Trophoblast cell (in vitro differentiated cells and primary cell): ENCODE measurements at regions not wholly inside any gene's neighbourhood (a gene's known extent, or its start where the extent isn't known, plus 50 kb on each side); places are given as distances from the start of the nearest gene placed in this dataset.
"Not testable (repeated sequence)": the region's sequence is repeated elsewhere in the genome, so short reads cannot be mapped to it uniquely, and the experiment has no call there.

Experiments
- DNase-seq, 2 donors: peaks; one replicate each; pipeline ENCODE4 v3.0.0-alpha.2; 2016
- H2AFZ ChIP-seq: 2 replicates; pipeline ENCODE4 v1.6.1; 2013; ENCODE audit warnings: low read length, moderate library complexity, mild to moderate bottlenecking; ENCODE audit not compliant: insufficient read depth, poor library complexity
- H2AK5ac ChIP-seq: 2 replicates; pipeline ENCODE4 v1.6.1; 2013; ENCODE audit warnings: mild to moderate bottlenecking, low read length
- H2BK120ac ChIP-seq: 2 replicates; pipeline ENCODE4 v1.6.1; 2013; ENCODE audit warnings: low read length, mild to moderate bottlenecking, moderate library complexity; ENCODE audit not compliant: insufficient read depth, poor library complexity
- H2BK12ac ChIP-seq: 2 replicates; pipeline ENCODE4 v1.6.1; 2013; ENCODE audit warnings: mild to moderate bottlenecking, low read length, moderate library complexity
- H2BK5ac ChIP-seq: 2 replicates; pipeline ENCODE4 v1.6.1; 2013; ENCODE audit warnings: low read length, low read depth, moderate library complexity, mild to moderate bottlenecking; ENCODE audit not compliant: poor library complexity
- H3K14ac ChIP-seq: 2 replicates; pipeline ENCODE4 v1.6.1; 2013; ENCODE audit warnings: mild to moderate bottlenecking, low read length
- H3K18ac ChIP-seq: 2 replicates; pipeline ENCODE4 v1.6.1; 2013; ENCODE audit warnings: mild to moderate bottlenecking, low read length
- H3K23ac ChIP-seq: 2 replicates; pipeline ENCODE4 v1.6.1; 2013; ENCODE audit warnings: low read length
- H3K27ac ChIP-seq: 2 replicates; pipeline ENCODE4 v1.5.1; 2013; ENCODE audit warnings: low read depth, mild to moderate bottlenecking, inconsistent platforms, low read length, moderate library complexity
- H3K27me3 ChIP-seq: 2 replicates; pipeline ENCODE4 v1.6.1; 2013; ENCODE audit warnings: inconsistent platforms, mild to moderate bottlenecking, low read length, moderate library complexity; ENCODE audit not compliant: insufficient read depth
- H3K36me3 ChIP-seq, 2 experiments: 1 replicate in 1 of 2; 2 replicates in 1 of 2; pipeline ENCODE4 v1.6.1; 2013; ENCODE audit warnings: low read length in 2 of 2, mild to moderate bottlenecking in 2 of 2, moderate library complexity in 1 of 2; ENCODE audit not compliant: insufficient read depth in 2 of 2, control insufficient read depth in 1 of 2
- H3K4ac ChIP-seq: 2 replicates; pipeline ENCODE4 v1.6.1; 2013; ENCODE audit warnings: low read depth, mild to moderate bottlenecking, low read length, moderate library complexity
- H3K4me1 ChIP-seq, 2 experiments: 1 replicate in 1 of 2; 2 replicates in 1 of 2; pipeline ENCODE4 v1.6.1; 2013; ENCODE audit warnings: low read length in 2 of 2, mild to moderate bottlenecking in 2 of 2, moderate library complexity in 1 of 2; ENCODE audit not compliant: insufficient read depth in 2 of 2, control insufficient read depth in 1 of 2
- H3K4me2 ChIP-seq: 2 replicates; pipeline ENCODE4 v1.6.1; 2013; ENCODE audit warnings: inconsistent platforms, mild to moderate bottlenecking, low read length, moderate library complexity
- H3K4me3 ChIP-seq: 2 replicates; pipeline ENCODE4 v1.5.1; 2013; ENCODE audit warnings: mild to moderate bottlenecking, low read depth, low read length, inconsistent platforms
- H3K79me1 ChIP-seq: one replicate; pipeline ENCODE4 v1.6.1; 2013; ENCODE audit warnings: low read length
- H3K79me2 ChIP-seq: 2 replicates; pipeline ENCODE4 v1.6.1; 2013; ENCODE audit warnings: low read length, mild to moderate bottlenecking; ENCODE audit not compliant: control insufficient read depth, insufficient read depth, poor library complexity
- H3K9ac ChIP-seq: 2 replicates; pipeline ENCODE4 v1.6.1; 2013; ENCODE audit warnings: mild to moderate bottlenecking, low read length
- H3K9me3 ChIP-seq: 2 replicates; pipeline ENCODE4 v1.6.1; 2013; ENCODE audit warnings: low read depth, mild to moderate bottlenecking, control low read depth, inconsistent platforms, low read length; ENCODE audit not compliant: insufficient read depth
- H4K12ac ChIP-seq: 2 replicates; pipeline ENCODE4 v1.6.1; 2013; ENCODE audit warnings: low read depth, mild to moderate bottlenecking, low read length, moderate library complexity
- H4K8ac ChIP-seq: 2 replicates; pipeline ENCODE4 v1.6.1; 2013; ENCODE audit warnings: low read depth, mild to moderate bottlenecking, low read length, moderate library complexity
- H4K91ac ChIP-seq: one replicate; pipeline ENCODE4 v1.6.1; 2013; ENCODE audit warnings: low read depth, mild to moderate bottlenecking, low read length, moderate library complexity
- WGBS: extraction: QIAGEN DNeasy Blood & Tissue Kit; methylation state at CpG from one replicate; pipeline ENCODE4 v1.1.7; 2013; ENCODE audit warnings: missing lambda C conversion rate; ENCODE audit not compliant: insufficient read length, insufficient coverage; ENCODE audit errors: extremely low coverage; 5-methylcytosine and 5-hydroxymethylcytosine counted together

DNA sequence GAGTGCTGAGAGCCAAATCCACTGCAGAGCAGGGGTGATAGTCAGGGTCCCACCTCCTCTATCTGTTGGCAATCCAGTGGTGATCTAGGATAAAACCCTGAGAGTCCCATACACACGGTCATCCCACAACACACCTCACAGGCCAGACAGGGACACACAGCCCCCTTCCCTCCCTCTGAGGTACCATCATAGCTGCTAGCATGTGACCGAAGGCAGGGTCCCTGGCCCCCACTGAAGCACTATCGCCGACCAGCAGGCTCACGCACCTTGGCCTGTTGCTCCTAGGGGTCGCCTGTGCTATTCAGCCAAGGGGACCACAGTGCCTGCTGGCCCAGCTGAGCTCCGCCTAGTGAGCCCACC lies 168.8 kb downstream of the TBC1D2B start:
- not testable (repeated sequence) for H3K4me1 ChIP-seq, H4K91ac ChIP-seq, H2AK5ac ChIP-seq, H3K23ac ChIP-seq, H4K12ac ChIP-seq, H4K8ac ChIP-seq, H3K9ac ChIP-seq, H3K18ac ChIP-seq, H3K4me3 ChIP-seq, H3K4me2 ChIP-seq, H2BK12ac ChIP-seq, H3K14ac ChIP-seq, H3K79me2 ChIP-seq, H2BK120ac ChIP-seq, DNase-seq, H2BK5ac ChIP-seq, H3K79me1 ChIP-seq, H3K36me3 ChIP-seq, H2AFZ ChIP-seq, H3K27ac ChIP-seq, H3K4ac ChIP-seq, H3K27me3 ChIP-seq, H3K9me3 ChIP-seq
- WGBS: no CpG with 5 or more reads among the region's 7 CpGs

DNA sequence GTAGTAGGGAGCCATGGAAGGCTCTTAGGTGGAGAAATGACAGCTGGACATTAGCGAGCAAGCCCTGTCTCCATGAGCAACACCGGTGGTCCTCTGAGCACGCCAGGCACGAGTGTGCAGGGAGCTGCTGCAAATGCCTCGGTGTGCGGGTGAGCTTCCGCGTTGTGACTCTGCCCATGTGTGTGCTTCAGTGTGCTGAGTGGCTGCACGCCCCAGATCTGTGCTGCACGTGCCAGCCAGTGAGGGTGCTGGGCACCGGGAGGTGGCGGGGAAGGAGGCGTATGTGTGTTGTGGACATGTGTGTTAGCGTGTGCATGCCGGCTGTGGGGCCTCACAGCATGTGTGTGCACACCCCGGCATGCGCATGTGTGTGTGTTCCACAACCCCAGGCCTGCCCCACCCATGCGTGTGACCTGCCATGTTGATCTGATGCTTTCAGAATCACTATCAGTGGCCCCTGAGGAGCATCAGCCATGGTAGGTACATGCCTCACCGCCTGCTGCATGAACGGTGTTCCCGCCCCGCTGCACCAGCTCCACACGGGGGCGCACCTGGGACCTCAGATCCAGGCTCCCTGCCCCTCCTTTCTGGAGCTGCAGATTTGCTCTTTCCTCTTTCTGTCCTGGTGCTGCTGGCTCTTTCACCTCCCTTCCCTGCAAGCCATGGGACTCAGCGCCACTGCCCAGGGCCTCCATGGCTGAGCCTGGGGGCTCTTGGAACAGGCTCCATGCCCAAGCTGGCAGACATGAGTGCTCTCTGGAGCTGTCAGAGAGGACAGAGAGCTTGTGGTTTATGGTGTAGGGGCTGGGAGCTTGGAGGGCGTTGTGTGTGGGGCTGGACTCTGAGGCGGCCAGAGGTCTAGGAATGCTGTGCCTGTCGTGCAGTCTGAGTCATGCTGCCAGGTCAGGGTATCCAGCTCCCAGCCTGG lies 169.4 kb downstream of the TBC1D2B start:
- no CpG with 5 or more reads among the region's 28 CpGs for WGBS

DNA sequence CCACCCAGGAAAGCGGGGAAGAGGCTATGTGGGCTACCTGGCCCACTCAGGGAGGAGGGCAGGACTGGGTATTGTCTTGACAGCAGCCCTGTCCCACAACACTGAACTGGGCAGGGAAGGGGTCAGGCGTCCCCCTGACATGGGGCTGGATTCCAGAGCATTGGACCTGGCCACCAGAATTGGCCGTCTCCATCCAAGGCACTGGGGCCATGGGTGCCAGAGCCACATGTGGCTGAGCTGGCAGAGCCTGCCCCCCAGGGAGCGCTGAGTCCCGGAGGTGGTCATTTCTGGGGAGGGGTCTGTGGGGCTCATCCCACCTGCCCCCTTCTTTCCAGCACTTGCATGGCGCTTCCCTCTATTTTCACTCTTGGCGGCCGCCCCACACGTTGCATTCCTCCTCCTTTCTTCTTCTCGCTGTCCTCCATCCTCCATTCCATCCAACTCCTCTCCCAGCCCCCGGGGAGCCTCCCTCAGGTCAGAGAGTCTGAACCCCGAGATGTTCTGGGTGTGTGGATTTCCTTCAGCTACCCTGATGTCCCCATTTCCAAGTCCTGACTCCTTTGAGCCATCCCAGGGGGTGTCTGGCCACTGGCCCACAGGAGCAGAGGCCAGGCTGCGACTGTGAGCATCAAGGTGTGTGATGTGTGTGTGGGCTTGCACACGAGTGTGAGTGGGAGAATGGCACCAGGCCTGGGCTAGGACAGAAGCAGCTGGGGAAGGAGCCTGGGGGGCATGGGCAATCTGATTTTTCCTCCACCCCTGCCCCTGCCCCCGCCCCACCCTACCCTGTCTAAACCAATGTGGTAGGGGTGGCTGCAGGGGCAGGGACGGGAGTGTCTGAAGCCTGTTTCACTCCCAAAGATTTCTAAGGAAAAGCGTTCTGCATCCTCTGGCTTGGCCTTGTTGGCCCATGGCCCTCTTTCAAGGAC lies 171.2 kb downstream of the TBC1D2B start:
- not testable (repeated sequence) for H4K8ac ChIP-seq, H3K4me1 ChIP-seq, H2BK12ac ChIP-seq, H2AK5ac ChIP-seq, H3K9ac ChIP-seq, H3K79me2 ChIP-seq, H3K4me3 ChIP-seq, H2BK5ac ChIP-seq, H3K27me3 ChIP-seq, H3K23ac ChIP-seq, DNase-seq, H3K4ac ChIP-seq, H3K36me3 ChIP-seq, H3K9me3 ChIP-seq, H3K14ac ChIP-seq, H3K27ac ChIP-seq, H2BK120ac ChIP-seq, H3K18ac ChIP-seq, H3K79me1 ChIP-seq, H4K91ac ChIP-seq, H4K12ac ChIP-seq, H2AFZ ChIP-seq, H3K4me2 ChIP-seq
- WGBS: no CpG with 5 or more reads among the region's 17 CpGs

More for the DNA sequence above, 169.4 kb downstream of the TBC1D2B start:
- H3K23ac ChIP-seq: no peak overlapping the region
- H3K36me3 ChIP-seq: no peaks in the 10 kb centered on the region
- peaks cover 2% of the 10 kb centered on the region for H3K79me1 ChIP-seq
- no peak overlapping the region for H4K91ac ChIP-seq
- no peak overlapping the region for H3K18ac ChIP-seq
- H3K9ac ChIP-seq: no peak overlapping the region
- H4K12ac ChIP-seq: no peak overlapping the region
- no peaks in the 10 kb centered on the region for H3K27me3 ChIP-seq
- H2BK5ac ChIP-seq: no peak overlapping the region
- H3K4me1 ChIP-seq: peaks cover 3 to 6% of the 10 kb centered on the region in 2 experiments
- H2AFZ ChIP-seq: no peak overlapping the region
- H2AK5ac ChIP-seq: no peak overlapping the region
- H2BK120ac ChIP-seq: no peak overlapping the region
- peaks cover 2% of the 10 kb centered on the region for H3K9me3 ChIP-seq
- H2BK12ac ChIP-seq: no peak overlapping the region
- no peak overlapping the region for H3K4ac ChIP-seq
- no peak overlapping the region for H3K4me3 ChIP-seq
- no peak overlapping the region for H3K4me2 ChIP-seq
- peak in 1 of 2 donors; percentile 74 for DNase-seq
- no peak overlapping the region for H4K8ac ChIP-seq
- H3K14ac ChIP-seq: no peak overlapping the region
- H3K79me2 ChIP-seq: no peaks in the 10 kb centered on the region
- no peak overlapping the region for H3K27ac ChIP-seq

- no CpG with 5 or more reads among the region's 13 CpGs for WGBS
- H4K8ac ChIP-seq: no peak overlapping the region
- H2BK120ac ChIP-seq: no peak overlapping the region
- no peak overlapping the region for H2BK12ac ChIP-seq
- H3K27ac ChIP-seq: no peak overlapping the region
- no peaks in the 10 kb centered on the region for H3K27me3 ChIP-seq
- H3K14ac ChIP-seq: no peak overlapping the region
- no peak overlapping the region for H3K4ac ChIP-seq
- H3K9me3 ChIP-seq: peaks cover 2% of the 10 kb centered on the region
- no peak overlapping the region for H2AK5ac ChIP-seq
- H3K79me1 ChIP-seq: peaks cover under 1% of the 10 kb centered on the region
- no peak overlapping the region for H3K4me3 ChIP-seq
- H4K91ac ChIP-seq: no peak overlapping the region
- no peak overlapping the region for H3K9ac ChIP-seq
- peaks cover 3 to 6% of the 10 kb centered on the region in 2 experiments for H3K4me1 ChIP-seq
- H2AFZ ChIP-seq: no peak overlapping the region
- H3K79me2 ChIP-seq: no peaks in the 10 kb centered on the region
- no peaks in the 10 kb centered on the region for H3K36me3 ChIP-seq
- no peak for DNase-seq
- H3K18ac ChIP-seq: no peak overlapping the region
- H3K23ac ChIP-seq: no peak overlapping the region
- H4K12ac ChIP-seq: no peak overlapping the region
- no peak overlapping the region for H2BK5ac ChIP-seq
- H3K4me2 ChIP-seq: no peak overlapping the region
These were observed 172.1 kb downstream of the TBC1D2B start for GRCh38 chr15:77905301-77905920.
